Astrocyte (in vitro differentiated cells and primary cell): ENCODE measurements at regions not wholly inside any gene's neighbourhood (a gene's known extent, or its start where the extent isn't known, plus 50 kb on each side); places are given as distances from the start of the nearest gene placed in this dataset.

ENCODE experiments used
- EZH2 ChIP-seq: IDR thresholded peaks from 2 replicates; pipeline ENCODE4 v1.6.1; 2012; ENCODE audit warnings: mild to moderate bottlenecking, low read length, inconsistent platforms; ENCODE audit not compliant: insufficient read depth
- TF ChIP-seq, protein P1 (sequence below): IDR thresholded peaks from 2 replicates; pipeline ENCODE4 v1.5.1; 2011; ENCODE audit warnings: low read depth, mild to moderate bottlenecking, inconsistent platforms, low read length, moderate library complexity; ENCODE audit not compliant: insufficient read depth

DNA sequence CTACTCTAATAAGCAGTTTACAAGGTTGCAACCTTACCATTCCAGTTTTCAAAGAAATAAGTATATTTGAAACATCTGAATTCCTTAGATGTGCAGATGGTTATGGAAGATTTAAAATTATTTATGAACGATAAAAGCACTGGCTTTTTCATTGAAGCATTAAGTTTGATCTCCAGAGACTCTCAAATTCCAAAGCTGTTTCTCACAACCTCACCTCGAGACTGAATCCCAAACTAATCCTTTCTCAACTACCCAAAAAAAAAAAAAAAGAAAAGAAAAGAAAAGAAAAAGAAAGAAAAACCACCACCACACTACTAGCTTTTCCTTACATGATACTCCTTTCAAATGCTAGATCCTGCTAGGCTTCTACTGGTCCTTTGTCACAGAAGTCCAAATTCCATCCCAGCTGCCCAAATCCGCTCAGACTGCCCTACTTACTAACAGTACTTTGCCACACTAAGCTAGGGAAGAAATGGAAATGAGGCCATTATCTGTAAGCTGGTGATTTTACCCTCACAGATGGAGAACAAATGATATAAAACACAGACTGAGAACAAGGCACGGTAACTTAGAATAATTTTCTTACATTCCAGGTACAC, 100.6 kb upstream of the CDK1 start:
- TF ChIP-seq, protein P1, sequence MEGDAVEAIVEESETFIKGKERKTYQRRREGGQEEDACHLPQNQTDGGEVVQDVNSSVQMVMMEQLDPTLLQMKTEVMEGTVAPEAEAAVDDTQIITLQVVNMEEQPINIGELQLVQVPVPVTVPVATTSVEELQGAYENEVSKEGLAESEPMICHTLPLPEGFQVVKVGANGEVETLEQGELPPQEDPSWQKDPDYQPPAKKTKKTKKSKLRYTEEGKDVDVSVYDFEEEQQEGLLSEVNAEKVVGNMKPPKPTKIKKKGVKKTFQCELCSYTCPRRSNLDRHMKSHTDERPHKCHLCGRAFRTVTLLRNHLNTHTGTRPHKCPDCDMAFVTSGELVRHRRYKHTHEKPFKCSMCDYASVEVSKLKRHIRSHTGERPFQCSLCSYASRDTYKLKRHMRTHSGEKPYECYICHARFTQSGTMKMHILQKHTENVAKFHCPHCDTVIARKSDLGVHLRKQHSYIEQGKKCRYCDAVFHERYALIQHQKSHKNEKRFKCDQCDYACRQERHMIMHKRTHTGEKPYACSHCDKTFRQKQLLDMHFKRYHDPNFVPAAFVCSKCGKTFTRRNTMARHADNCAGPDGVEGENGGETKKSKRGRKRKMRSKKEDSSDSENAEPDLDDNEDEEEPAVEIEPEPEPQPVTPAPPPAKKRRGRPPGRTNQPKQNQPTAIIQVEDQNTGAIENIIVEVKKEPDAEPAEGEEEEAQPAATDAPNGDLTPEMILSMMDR, result no peak
- TF ChIP-seq EZH2, result no peak
